ENCODE measurements at regions not wholly inside any gene's neighbourhood (a gene's known extent, or its start where the extent isn't known, plus 50 kb on each side); places are given as distances from the start of the nearest gene placed in this dataset.

DNA sequence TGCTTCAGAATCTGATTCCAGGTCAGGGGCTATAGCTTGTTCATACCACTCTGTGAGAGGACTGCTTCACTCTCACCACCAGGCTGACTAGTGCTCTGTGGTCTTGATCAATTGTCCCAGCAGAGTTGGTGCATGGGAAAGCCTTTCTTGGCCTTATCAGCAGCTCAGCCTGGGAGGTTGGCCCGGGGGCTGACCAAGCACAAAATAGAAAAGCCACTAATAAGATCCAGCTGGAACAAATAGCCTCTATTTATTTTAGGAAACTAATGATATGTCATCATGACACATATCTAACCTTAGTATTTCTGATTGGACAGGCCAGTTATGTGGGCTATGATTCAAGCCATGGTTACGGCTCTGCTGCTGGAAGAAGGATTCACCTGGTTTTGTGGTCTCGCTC, 134.2 kb downstream of the GDAP2 start:
- TF ChIP-seq, protein P1, sequence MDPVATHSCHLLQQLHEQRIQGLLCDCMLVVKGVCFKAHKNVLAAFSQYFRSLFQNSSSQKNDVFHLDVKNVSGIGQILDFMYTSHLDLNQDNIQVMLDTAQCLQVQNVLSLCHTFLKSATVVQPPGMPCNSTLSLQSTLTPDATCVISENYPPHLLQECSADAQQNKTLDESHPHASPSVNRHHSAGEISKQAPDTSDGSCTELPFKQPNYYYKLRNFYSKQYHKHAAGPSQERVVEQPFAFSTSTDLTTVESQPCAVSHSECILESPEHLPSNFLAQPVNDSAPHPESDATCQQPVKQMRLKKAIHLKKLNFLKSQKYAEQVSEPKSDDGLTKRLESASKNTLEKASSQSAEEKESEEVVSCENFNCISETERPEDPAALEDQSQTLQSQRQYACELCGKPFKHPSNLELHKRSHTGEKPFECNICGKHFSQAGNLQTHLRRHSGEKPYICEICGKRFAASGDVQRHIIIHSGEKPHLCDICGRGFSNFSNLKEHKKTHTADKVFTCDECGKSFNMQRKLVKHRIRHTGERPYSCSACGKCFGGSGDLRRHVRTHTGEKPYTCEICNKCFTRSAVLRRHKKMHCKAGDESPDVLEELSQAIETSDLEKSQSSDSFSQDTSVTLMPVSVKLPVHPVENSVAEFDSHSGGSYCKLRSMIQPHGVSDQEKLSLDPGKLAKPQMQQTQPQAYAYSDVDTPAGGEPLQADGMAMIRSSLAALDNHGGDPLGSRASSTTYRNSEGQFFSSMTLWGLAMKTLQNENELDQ (tag by site-specific recombination; IDR thresholded peaks at IDR 0.05; ENCODE audit: low read depth): no peak
- TF ChIP-seq SP7 (tag by site-specific recombination; IDR thresholded peaks at IDR 0.05) (no peak), WT1 (tag by site-specific recombination; IDR thresholded peaks at IDR 0.05) (no peak), HOXA7 (CRISPR knock-in tag; IDR thresholded peaks at IDR 0.05; ENCODE audit: borderline replicate concordance) (no peak), ZNF530 (tag by site-specific recombination; IDR thresholded peaks at IDR 0.05; ENCODE audit: low read depth) (no peak), ZNF324 (tag by site-specific recombination; IDR thresholded peaks at IDR 0.05) (no peak), ZFHX2 (tag by site-specific recombination; conservative IDR thresholded peaks at IDR 0.05) (no peak), ZNF221 (tag by site-specific recombination; IDR thresholded peaks at IDR 0.05; ENCODE audit: borderline replicate concordance) (no peak)
- TF ChIP-seq, protein P2, sequence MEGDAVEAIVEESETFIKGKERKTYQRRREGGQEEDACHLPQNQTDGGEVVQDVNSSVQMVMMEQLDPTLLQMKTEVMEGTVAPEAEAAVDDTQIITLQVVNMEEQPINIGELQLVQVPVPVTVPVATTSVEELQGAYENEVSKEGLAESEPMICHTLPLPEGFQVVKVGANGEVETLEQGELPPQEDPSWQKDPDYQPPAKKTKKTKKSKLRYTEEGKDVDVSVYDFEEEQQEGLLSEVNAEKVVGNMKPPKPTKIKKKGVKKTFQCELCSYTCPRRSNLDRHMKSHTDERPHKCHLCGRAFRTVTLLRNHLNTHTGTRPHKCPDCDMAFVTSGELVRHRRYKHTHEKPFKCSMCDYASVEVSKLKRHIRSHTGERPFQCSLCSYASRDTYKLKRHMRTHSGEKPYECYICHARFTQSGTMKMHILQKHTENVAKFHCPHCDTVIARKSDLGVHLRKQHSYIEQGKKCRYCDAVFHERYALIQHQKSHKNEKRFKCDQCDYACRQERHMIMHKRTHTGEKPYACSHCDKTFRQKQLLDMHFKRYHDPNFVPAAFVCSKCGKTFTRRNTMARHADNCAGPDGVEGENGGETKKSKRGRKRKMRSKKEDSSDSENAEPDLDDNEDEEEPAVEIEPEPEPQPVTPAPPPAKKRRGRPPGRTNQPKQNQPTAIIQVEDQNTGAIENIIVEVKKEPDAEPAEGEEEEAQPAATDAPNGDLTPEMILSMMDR (tag by site-specific recombination; IDR thresholded peaks at IDR 0.05): no peak

All from HEK293 (cell line).